ENCODE measurements at regions not wholly inside any gene's neighbourhood (a gene's known extent, or its start where the extent isn't known, plus 50 kb on each side); places are given as distances from the start of the nearest gene placed in this dataset.

- TF ChIP-seq CTCF (conservative IDR thresholded peaks at IDR 0.05; ENCODE audit: low read length) (no peak), EZH2phosphoT487 (IDR thresholded peaks at IDR 0.05; ENCODE audit: borderline replicate concordance, low read depth, low read length) (no peak)
These were observed 143.8 kb downstream of the NECTIN1 start for GRCh38 chr11:119585043-119585781.

Data from OCI-LY7 (cell line).